GM18520 (cell line): ENCODE measurements at regions not wholly inside any gene's neighbourhood (a gene's known extent, or its start where the extent isn't known, plus 50 kb on each side); places are given as distances from the start of the nearest gene placed in this dataset.
"Not testable (repeated sequence)": the region's sequence is repeated elsewhere in the genome, so short reads cannot be mapped to it uniquely, and the experiment has no call there.

Experiments used
- ATAC-seq: cut with Tn5 transposase; IDR thresholded peaks from one replicate; pipeline ENCODE4 v1.9.1; 2021; ENCODE audit not compliant: unreplicated experiment

GRCh38 chr4:45502471-45502870, 621.4 kb downstream of the GABRG1 start:
- ATAC-seq = no peak

- ATAC-seq = no peak
These were observed 639.1 kb downstream of the GABRG1 start for GRCh38 chr4:45484740-45485139.

GRCh38 chr4:45482346-45482745, 641.5 kb downstream of the GABRG1 start:
- ATAC-seq = no peak

GRCh38 chr4:45477311-45477733, 646.5 kb downstream of the GABRG1 start:
- no peak for ATAC-seq

GRCh38 chr4:45475548-45475947, 648.3 kb downstream of the GABRG1 start:
- no peak for ATAC-seq

GRCh38 chr4:45472490-45472889, 651.4 kb downstream of the GABRG1 start:
- no peak for ATAC-seq

- no peak for ATAC-seq
These were observed 652.5 kb downstream of the GABRG1 start for GRCh38 chr4:45471335-45471734.

- peak; percentile 55 for ATAC-seq
These were observed 656.7 kb downstream of the GABRG1 start for GRCh38 chr4:45467157-45467556.

GRCh38 chr4:45460157-45460556, 663.7 kb downstream of the GABRG1 start:
- not testable (repeated sequence) for ATAC-seq

- no peak for ATAC-seq
These were observed 668.6 kb downstream of the GABRG1 start for GRCh38 chr4:45455217-45455616.

GRCh38 chr4:45453258-45453853, 670.5 kb downstream of the GABRG1 start:
- ATAC-seq = peak; percentile 70

GRCh38 chr4:45442466-45442865, 681.4 kb downstream of the GABRG1 start:
- peak; percentile 67 for ATAC-seq

GRCh38 chr4:45438047-45438446, 685.8 kb downstream of the GABRG1 start:
- ATAC-seq = no peak

- no peak for ATAC-seq
These were observed 686.5 kb downstream of the GABRG1 start for GRCh38 chr4:45437381-45437780.

- no peak for ATAC-seq
These were observed 698.7 kb downstream of the GABRG1 start for GRCh38 chr4:45425135-45425534.

GRCh38 chr4:45423896-45424295, 697.5 kb upstream of the GNPDA2 start:
- ATAC-seq = no peak

- not testable (repeated sequence) for ATAC-seq
These were observed 693.8 kb upstream of the GNPDA2 start for GRCh38 chr4:45420091-45420674.

- no peak for ATAC-seq
These were observed 684.4 kb upstream of the GNPDA2 start for GRCh38 chr4:45410701-45411210.

GRCh38 chr4:45409536-45409935, 683.2 kb upstream of the GNPDA2 start:
- ATAC-seq = no peak

- ATAC-seq = no peak
These were observed 682.6 kb upstream of the GNPDA2 start for GRCh38 chr4:45408996-45409395.

- ATAC-seq = no peak
These were observed 672.8 kb upstream of the GNPDA2 start for GRCh38 chr4:45399116-45399515.

- peak; percentile 65 for ATAC-seq
These were observed 659.0 kb upstream of the GNPDA2 start for GRCh38 chr4:45385306-45385705.

- no peak for ATAC-seq
These were observed 644.1 kb upstream of the GNPDA2 start for GRCh38 chr4:45370408-45370807.
